Loucy (cell line): ENCODE measurements at regions not wholly inside any gene's neighbourhood (a gene's known extent, or its start where the extent isn't known, plus 50 kb on each side); places are given as distances from the start of the nearest gene placed in this dataset.

Source experiments
- CTCF ChIP-seq: fragments of 200-600 bp; sonication (generic); conservative IDR thresholded peaks from 2 replicates; pipeline ENCODE4 v1.5.1; 2014; ENCODE audit warnings: mild to moderate bottlenecking, antibody characterized with exemption, low read length
- EZH2phosphoT487 ChIP-seq: fragments of 200-600 bp; IDR thresholded peaks from 2 replicates; pipeline ENCODE4 v1.6.1; 2018; ENCODE audit warnings: antibody characterized with exemption, mild to moderate bottlenecking, moderate library complexity, borderline replicate concordance

DNA sequence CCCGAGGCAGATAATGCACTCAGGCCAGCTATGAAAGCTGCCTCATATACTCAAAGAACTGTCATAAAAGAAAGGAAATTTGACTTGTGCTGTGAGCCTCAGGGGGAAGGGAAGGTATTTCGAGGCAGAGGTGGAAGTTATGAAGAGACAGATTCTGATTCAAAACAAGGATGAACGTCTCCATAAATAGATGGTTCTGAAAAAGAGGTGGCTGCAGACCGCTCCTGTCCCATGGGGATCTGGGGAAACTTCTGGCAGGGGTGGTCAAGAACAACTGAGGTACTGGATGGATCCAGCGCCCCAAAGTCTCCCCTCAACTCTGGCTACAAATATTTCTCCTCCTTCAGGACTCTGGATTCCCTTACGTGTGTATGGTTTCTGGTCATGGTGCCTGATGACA is 168.1 kb upstream of the IRS2 start:
- TF ChIP-seq CTCF (no peak), EZH2phosphoT487 (no peak)
